Activated T-cell treated with anti-CD3 and anti-CD28 coated beads for 4 hours (primary cell): ENCODE measurements at regions not wholly inside any gene's neighbourhood (a gene's known extent, or its start where the extent isn't known, plus 50 kb on each side); places are given as distances from the start of the nearest gene placed in this dataset.

Experiments
- DNase-seq: peaks from one replicate; pipeline ENCODE4 v3.0.0-alpha.2; 2020

GRCh38 chr9:73011181-73011750 lies 58.4 kb upstream of the ALDH1A1 start:
- no peak for DNase-seq

- no peak for DNase-seq
Observed at GRCh38 chr9:73009649-73010288, 56.9 kb upstream of the ALDH1A1 start.

DNA sequence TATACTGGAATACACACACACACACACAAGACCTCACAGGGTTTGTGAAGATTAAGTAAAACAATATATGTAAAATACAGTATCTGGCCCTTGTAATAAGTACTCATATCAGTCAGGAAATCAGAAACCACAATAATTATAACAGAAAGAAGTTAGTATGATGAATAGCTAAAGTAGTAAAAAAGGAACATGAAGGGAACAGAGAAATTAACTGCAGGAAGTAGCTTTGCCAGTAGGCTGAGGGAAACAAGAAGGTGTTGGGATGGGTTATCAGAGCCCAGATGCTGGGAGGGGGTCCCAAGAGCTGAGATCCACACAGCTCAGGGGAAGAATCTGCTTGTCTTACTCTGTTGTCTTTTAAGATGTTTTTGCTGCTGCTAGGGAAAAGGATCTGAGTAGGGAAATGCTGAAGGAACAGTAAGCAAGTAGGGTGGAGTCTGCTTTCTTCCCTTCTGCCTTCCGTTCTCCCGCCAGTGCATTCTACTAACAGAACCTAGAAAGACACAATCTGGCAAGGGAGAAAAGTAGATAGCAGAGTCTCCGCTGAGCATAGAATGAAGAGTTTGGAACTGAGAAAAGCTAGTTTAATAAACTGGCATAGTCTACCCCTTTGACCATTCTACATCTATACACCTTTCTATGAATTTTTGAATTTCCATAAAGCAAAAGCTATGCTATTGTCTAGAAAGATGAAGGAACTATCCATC lies 55.3 kb upstream of the ALDH1A1 start:
- no peak for DNase-seq

GRCh38 chr9:73006986-73007385 lies 54.1 kb upstream of the ALDH1A1 start:
- DNase-seq: no peak
